OCI-M2 (cell line): ENCODE measurements at regions not wholly inside any gene's neighbourhood (a gene's known extent, or its start where the extent isn't known, plus 50 kb on each side); places are given as distances from the start of the nearest gene placed in this dataset.
"Not testable (repeated sequence)": the region's sequence is repeated elsewhere in the genome, so short reads cannot be mapped to it uniquely, and the experiment has no call there.

Experiments
- DNase-seq: peaks from one replicate; lab custom pipeline; 2025; ENCODE audit not compliant: unreplicated experiment; lab: John Stamatoyannopoulos, UW

GRCh38 chr5:167936944-167937634, 354.4 kb upstream of the WWC1 start:
- no peak for DNase-seq

GRCh38 chr5:167937635-167937998, 353.8 kb upstream of the WWC1 start:
- no peak for DNase-seq

- DNase-seq: no peak
These were observed 351.8 kb upstream of the WWC1 start for GRCh38 chr5:167939686-167940085.

DNA sequence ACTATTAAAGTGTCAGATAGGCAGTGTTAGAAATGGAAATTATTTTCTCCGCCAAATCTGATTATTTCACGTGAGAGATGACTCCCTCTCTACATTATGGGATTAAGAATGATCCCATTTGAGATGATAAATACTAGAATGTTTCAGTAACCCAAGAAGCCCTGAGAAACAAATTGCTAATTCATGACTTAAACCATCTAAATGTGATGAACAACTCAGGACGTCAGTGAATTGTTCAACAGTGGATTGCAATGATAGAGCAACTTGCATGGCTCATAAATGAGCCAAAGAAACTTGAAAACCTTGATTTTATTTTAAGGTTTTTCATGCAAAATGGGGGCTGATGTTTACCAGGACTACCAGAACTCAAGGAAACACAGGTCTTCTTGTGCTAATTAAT, 350.5 kb upstream of the WWC1 start:
- no peak for DNase-seq

- DNase-seq: not testable (repeated sequence)
These were observed 349.9 kb upstream of the WWC1 start for GRCh38 chr5:167941556-167941955.

GRCh38 chr5:167943343-167943742, 348.1 kb upstream of the WWC1 start:
- no peak for DNase-seq

DNA sequence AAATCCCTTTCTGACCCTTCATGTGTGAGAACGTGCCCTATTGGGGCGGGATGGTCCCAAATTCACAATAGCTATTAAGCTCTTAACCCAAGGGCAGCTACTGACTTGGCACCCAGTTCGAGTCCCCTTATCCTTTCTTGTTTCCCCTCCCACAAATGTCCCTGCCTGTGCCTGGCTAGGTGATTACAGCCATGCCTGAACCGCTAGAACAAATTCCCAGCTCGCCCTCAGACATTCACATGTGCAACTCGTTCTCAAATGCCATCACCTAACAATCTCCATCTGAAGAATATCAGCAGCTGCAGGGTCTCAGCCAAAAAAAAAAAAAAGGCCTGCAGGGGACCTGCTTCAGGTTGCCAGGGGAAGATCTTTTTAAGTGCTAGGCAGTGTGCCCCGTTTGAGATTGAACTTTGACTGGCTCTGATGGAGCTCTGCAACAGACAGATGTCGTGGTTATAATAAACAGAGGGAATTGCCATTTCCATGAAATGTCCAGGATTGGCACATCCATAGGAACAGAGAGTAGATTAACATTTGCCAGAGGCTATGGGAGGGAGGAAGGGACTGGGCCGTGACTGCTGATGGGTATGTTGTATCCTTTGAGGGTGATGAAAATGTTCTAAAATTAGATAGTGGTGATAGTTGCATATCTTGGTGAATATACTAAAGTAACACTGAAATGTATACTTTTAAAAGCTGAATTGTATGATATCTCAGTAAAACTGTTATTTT, 347.2 kb upstream of the WWC1 start:
- DNase-seq: no peak

DNA sequence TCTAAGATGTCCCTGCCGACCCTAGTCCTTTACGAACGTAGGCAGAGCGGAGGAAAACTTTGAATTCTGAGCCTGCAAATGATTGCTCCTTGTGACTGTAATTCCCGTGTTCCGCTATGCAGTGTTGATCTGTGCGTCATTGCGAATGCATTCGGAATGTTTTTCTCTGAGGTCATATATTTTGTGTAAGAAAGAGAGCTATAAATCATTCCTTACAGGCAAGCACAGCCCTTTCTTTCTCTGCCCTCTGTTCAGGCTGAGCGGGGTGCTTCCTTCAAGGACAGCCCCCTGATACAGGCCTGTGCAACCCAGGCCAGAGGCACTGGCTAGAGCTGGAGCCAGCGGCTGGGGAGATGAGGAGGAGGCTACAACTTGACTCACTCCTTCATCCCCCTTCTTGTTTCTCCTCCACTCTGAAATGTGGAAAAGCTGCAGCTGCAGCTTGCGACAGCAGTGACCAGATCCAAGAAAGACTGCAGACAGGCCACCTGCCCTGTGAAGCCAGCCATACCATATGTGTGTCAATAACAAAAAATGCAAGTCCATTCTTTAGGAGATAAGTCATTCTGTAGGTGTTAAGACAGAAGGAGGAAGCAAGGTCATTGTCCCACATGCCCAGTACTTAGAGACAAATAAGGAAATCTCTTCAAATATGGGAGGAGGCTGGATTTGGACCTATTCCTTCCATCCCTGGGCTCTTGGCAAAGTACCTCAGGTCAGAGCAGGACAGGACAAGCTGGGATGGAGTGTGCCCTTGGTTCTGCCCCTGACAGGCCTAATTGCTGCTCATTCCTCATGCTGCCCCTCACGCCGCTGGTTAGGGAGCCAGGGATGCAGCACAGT, 345.7 kb upstream of the WWC1 start:
- DNase-seq: no peak

DNA sequence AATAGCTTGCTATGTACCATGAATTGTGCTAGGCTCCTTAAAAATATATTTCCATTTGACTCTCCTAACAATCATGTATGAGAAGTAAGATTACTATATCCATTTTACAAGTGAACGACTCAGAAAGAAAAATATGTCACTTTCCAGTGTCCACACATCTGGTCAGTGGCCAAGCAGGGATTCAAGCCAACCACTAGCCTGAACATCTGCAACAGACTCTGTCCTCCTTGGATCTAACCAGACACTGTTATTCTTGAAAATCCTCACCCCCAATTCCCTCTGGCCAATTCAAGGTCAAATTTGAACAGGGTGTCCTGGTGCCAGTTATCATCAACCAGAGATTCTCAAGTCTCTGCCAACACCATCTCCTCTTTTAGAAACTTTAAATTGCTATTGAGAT, 344.1 kb upstream of the WWC1 start:
- DNase-seq: no peak

DNA sequence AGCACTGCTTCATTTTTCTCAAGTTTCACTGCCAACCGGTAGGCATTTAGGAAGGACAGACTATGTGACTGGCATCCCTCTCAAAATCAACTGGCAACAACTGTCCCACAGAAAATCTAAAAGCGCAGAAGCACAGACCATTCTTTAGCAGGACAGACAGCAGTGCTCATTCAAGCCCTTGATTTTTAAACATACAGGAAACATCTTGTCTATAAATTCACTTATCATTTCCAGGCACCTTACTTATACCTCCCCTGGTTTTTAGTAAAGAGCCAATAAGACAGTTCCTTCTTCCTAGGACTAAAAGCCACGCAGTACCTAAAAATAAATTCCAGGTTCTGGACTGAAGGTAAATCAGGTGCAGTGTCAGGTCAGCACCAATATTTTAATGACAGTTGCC, 343.2 kb upstream of the WWC1 start:
- no peak for DNase-seq

DNA sequence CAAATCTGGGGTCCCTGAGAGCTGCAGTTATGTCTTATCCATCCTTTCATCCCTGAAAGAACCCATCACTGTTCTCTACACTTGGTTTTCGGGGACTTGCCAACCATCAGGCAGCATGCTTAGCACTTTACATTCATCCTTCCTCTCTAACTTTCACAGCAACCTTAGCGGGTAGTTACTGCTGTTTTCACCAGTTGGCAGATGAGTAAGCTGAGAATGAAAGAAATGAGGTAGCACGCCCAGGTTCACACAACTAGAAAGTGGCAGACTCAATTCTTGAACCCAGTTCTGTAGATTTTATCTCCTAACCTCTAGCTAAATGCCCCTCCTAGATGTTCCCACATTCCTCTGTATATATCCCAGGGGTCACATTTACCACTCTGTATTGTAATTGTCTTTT, 342.0 kb upstream of the WWC1 start:
- no peak for DNase-seq

- no peak for DNase-seq
These were observed 341.2 kb upstream of the WWC1 start for GRCh38 chr5:167950126-167950721.

GRCh38 chr5:167951116-167951515, 340.3 kb upstream of the WWC1 start:
- no peak for DNase-seq

GRCh38 chr5:167952278-167952995, 339.0 kb upstream of the WWC1 start:
- DNase-seq: no peak

DNA sequence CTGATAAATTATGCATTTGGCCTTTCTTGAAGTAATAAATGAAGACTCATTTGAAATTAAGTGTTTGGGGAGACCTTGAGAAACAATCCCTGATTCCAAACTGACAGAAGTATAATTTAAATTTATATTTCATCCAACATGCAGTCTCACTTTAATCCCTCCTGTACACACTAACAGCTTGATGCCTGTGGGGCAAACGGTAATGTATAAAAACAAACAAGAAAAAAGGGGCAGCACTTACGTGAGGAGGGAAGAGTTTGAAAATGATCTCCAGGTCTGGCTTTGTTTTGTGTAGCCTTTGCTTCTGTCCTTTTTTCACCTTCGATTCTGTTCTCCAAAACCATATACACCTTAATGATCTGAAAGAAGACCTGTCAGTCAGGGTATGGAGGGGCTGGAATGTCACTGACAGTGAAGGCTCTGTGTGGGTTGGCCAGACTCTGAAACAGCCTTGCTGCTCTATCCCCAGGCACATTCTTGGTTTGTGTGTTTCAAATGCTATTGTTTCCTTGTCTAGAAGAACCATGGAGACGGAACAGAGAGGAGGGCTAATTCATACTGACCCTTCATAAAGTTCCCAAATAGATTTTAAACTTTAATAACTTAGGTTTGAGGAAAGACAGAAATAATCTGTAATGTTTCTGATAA, 338.2 kb upstream of the WWC1 start:
- DNase-seq: no peak

DNA sequence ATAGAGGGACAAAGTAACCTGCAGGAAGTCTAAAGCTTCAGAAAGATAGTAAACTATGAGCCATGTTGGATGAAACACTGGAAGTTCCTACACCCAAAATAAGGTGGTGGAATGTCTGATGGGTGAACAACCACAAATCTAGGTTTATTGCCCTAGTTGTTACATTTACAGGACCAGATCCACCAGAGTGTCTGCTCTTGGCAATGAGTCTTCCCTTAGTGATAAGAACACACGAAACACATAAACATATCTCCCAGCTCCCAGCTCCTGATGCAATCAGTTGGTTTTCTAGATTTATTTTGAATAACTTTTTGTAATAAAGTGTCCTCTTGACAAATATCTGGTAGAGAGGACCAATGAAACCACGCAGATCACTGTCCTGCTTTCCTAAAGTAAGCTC, 329.7 kb upstream of the WWC1 start:
- DNase-seq: no peak

DNA sequence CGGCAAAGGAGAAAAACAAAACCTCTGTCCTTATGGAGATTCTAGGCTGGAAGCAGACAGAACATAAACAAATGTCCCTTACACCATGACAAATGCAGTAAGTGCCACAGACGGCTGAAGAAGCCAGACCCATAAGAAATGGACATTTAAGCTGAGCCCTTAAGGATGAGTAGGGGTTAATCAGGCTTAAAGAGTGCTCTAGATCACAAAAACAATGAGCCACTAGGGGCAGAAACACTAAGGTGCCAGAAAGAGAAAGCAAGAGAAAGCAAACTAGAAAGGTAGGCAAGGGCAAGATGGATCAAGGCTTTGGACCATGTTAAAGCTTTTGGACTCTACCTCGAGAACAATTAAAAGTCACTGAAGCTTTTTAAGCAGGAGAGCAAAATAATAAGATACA, 326.9 kb upstream of the WWC1 start:
- DNase-seq: no peak

DNA sequence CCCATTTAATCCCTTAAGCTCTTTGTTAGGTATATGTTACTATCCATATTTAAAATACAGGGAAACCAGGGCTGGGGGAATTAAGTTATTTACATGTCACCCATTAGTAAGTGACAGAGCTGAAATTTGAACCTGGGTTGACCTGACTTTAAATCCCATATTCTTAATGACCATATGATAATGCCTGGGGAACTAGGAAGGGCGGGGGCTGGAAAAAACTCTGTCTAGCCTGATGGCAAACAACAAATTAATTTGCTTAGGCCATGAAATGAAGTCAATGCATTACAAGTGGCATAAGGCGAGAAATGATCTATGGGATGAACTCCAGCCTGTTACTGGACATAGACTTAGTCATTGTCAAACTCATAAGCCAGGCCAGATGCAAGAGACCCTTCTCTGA, 325.7 kb upstream of the WWC1 start:
- DNase-seq: no peak

DNA sequence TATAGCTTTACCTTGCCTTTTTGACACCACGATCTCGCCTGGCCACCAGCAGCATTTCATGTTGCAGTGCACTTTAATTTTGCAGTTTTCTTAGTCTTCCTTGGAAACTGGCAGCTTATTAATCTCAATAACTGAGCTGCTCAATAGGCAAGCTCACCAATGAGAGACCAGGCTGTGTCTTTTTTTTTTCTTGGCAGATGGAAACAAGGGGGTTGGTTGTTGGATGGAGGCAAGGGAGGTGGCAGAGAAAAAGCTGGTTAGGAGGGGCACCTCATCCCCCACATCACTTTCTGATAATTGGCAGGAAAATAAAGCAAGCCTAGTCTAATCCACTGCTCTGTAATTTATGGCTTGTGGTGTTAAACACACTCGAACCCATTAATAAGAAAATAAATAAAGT, 324.5 kb upstream of the WWC1 start:
- no peak for DNase-seq

DNA sequence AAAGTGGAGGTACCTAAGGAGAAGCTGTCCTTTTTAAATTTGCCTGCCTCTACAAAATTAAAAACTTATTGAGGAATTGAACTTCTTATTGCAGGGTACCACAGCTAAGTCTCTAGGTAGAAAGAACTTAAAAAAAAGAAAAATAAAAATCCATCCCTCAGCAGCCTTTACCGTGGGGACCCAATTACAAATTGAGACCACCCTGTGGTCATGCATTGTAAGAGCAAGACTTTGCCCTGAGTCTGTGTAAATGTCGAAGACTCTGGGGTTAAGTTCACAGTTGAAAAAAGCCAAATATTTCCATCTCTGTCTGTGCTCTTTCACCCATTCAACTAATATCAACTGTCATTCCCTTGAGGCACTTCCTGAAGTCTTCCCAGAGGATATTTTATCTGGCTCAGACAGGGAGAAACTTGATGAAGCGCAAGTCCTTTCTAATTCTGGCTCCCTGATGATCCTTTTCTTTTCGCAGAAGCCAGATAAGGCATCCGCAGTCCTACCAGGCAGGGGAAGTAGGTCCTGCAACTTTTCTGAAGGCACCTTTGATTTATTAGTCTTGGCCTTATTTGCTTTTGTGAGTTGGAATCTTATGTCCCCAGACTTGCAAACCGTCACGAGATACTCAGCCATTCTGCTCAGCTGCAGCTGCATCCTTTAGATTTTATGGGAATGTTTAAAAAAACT, 323.8 kb upstream of the WWC1 start:
- DNase-seq: no peak
